ENCODE measurements at regions not wholly inside any gene's neighbourhood (a gene's known extent, or its start where the extent isn't known, plus 50 kb on each side); places are given as distances from the start of the nearest gene placed in this dataset.

- TF ChIP-seq CTCF (conservative IDR thresholded peaks at IDR 0.05; ENCODE audit: low read depth, low read length) (no peak), EZH2 (IDR thresholded peaks at IDR 0.05; ENCODE audit: borderline replicate concordance, low read depth, low read length, poor library complexity, severe bottlenecking) (no peak)
Measured at GRCh38 chr5:104928906-104929520, 1366.4 kb upstream of the NUDT12 start.

Measured in A673 (cell line).